ENCODE measurements at regions not wholly inside any gene's neighbourhood (a gene's known extent, or its start where the extent isn't known, plus 50 kb on each side); places are given as distances from the start of the nearest gene placed in this dataset.

DNA sequence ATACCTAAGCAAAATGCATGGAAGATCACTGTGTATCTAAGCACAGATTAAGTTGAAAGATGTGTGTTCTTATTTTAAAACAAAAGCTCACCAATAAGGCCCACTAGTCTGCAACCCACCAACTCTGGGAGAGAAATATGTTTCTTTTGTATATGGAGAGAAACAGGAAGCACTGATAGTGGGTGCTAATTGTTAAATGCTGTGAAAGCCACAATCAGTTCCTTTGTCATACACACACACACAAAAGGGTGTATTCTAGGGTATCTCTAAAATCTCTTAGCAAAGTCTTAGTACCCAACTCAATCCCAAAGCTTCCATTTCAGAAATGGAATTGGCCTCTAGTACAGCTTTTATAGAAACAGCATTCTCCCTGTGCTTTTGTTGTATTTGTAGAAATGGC lies 272.7 kb upstream of the FLRT2 start:
- TF ChIP-seq POLR2AphosphoS5 (IDR thresholded peaks at IDR 0.05; ENCODE audit: low read depth, low read length) (no peak), POLR2A (IDR thresholded peaks at IDR 0.05; ENCODE audit: low read depth, low read length) (no peak), TAF1 (IDR thresholded peaks at IDR 0.05; ENCODE audit: low read depth, low read length) (no peak), SPI1 (IDR thresholded peaks at IDR 0.05; ENCODE audit: low read depth, low read length) (no peak), PAX5 (IDR thresholded peaks at IDR 0.05; ENCODE audit: insufficient read depth, low read length, severe bottlenecking) (no peak), POU2F2 (IDR thresholded peaks at IDR 0.05; ENCODE audit: low read depth, low read length) (no peak)

Measured in GM12891 (cell line).